ENCODE measurements at regions not wholly inside any gene's neighbourhood (a gene's known extent, or its start where the extent isn't known, plus 50 kb on each side); places are given as distances from the start of the nearest gene placed in this dataset.

- Histone ChIP-seq H3K27me3 (ENCODE audit: insufficient read depth) (no peaks in the 10 kb centered on the region), H2AFZ (ENCODE audit: low read depth) (no peak overlapping the region), H3K36me3 (replicated peaks in 1 of 2; ENCODE audit: control insufficient read depth in 1 of 2, insufficient read depth in 2 of 2, low read length in 1 of 2) (no peaks in the 10 kb centered on the region), H3K4me1 (ENCODE audit: control insufficient read depth in 1 of 2, insufficient read depth in 2 of 2, low read depth in 1 of 2, low read length in 1 of 2) (peaks cover 0 to 15% of the 10 kb centered on the region in 2 experiments; a peak in 2 of 4 replicates), H3K9ac (no peak overlapping the region), H3K79me2 (ENCODE audit: insufficient read depth) (no peaks in the 10 kb centered on the region), H4K20me1 (ENCODE audit: insufficient read depth) (no peaks in the 10 kb centered on the region), H3F3A (replicated peaks; ENCODE audit: insufficient read depth) (no peaks in the 10 kb centered on the region), H3K27ac (ENCODE audit: low read depth in 2 of 2, low read length in 1 of 2) (no peak overlapping the region), H3K4me2 (no peak overlapping the region), H3K9me2 (no peaks in the 10 kb centered on the region), H3K4me3 (ENCODE audit: low read depth in 2 of 2, low read length in 1 of 2) (no peak overlapping the region), H3K9me3 (no peaks in the 10 kb centered on the region)
- ChIA-PET CTCF (no interaction called here), POLR2A (no interaction called here)
- WGBS (ENCODE audit: low lambda C conversion rate), result 77% methylated on average over 1 of the region's 1 CpG
- DNase-seq, result no peak
- TF ChIP-seq IRF3 (IDR thresholded peaks at IDR 0.05; ENCODE audit: low read depth, low read length) (no peak), JUND (IDR thresholded peaks at IDR 0.05) (no peak), ELF1 (IDR thresholded peaks at IDR 0.05) (no peak), ZBTB33 (IDR thresholded peaks at IDR 0.05; ENCODE audit: borderline replicate concordance, low read depth) (no peak), USF1 (IDR thresholded peaks at IDR 0.05; ENCODE audit: borderline replicate concordance, low read depth) (peak; percentile 67; the same call in 1 of the 2 replicates), GABPA (IDR thresholded peaks at IDR 0.05; ENCODE audit: low read depth) (no peak), MXI1 (IDR thresholded peaks at IDR 0.05; ENCODE audit: low read depth, low read length) (no peak), PBX3 (IDR thresholded peaks at IDR 0.05) (no peak), TEAD4 (IDR thresholded peaks at IDR 0.05; ENCODE audit: borderline replicate concordance, insufficient read depth) (no peak)
Measured at GRCh38 chr11:121844016-121844415, 272.0 kb downstream of the BLID start.

GRCh38 chr11:121842192-121842585 is 273.8 kb downstream of the BLID start:
- Histone ChIP-seq H3F3A (replicated peaks; ENCODE audit: insufficient read depth) (no peaks in the 10 kb centered on the region), H3K36me3 (replicated peaks in 1 of 2; ENCODE audit: control insufficient read depth in 1 of 2, insufficient read depth in 2 of 2, low read length in 1 of 2) (no peaks in the 10 kb centered on the region), H3K27ac (ENCODE audit: low read depth in 2 of 2, low read length in 1 of 2) (peak overlapping the region; percentile 54 to 86; a peak in 2 of 4 replicates), H3K9me3 (no peaks in the 10 kb centered on the region), H4K20me1 (ENCODE audit: insufficient read depth) (no peaks in the 10 kb centered on the region), H3K9me2 (no peaks in the 10 kb centered on the region), H2AFZ (ENCODE audit: low read depth) (peak overlapping the region; percentile 76; the same call in 1 of the 2 replicates), H3K27me3 (ENCODE audit: insufficient read depth) (no peaks in the 10 kb centered on the region), H3K4me1 (ENCODE audit: control insufficient read depth in 1 of 2, insufficient read depth in 2 of 2, low read depth in 1 of 2, low read length in 1 of 2) (peaks cover 0 to 15% of the 10 kb centered on the region in 2 experiments; a peak in 2 of 4 replicates), H3K9ac (no peak overlapping the region), H3K4me3 (ENCODE audit: low read depth in 2 of 2, low read length in 1 of 2) (no peak overlapping the region), H3K4me2 (0 out of 2 replicates have a peak overlapping the region, but pooled peaks have one; percentile 6), H3K79me2 (ENCODE audit: insufficient read depth) (no peaks in the 10 kb centered on the region)
- 93% methylated on average over 5 of the region's 5 CpGs for WGBS (ENCODE audit: low lambda C conversion rate)
- ChIA-PET CTCF (no interaction called here), POLR2A (no interaction called here)
- TF ChIP-seq SIN3A (IDR thresholded peaks at IDR 0.05; ENCODE audit: borderline replicate concordance, low read depth, low read length) (no peak), YY1 (IDR thresholded peaks at IDR 0.05; ENCODE audit: low read depth) (no peak), FOXM1 (IDR thresholded peaks at IDR 0.05; ENCODE audit: low read depth) (peak; percentile 4; the same call in 1 of the 2 replicates)
- DNase-seq, result no peak
